ENCODE measurements at regions not wholly inside any gene's neighbourhood (a gene's known extent, or its start where the extent isn't known, plus 50 kb on each side); places are given as distances from the start of the nearest gene placed in this dataset.

DNA sequence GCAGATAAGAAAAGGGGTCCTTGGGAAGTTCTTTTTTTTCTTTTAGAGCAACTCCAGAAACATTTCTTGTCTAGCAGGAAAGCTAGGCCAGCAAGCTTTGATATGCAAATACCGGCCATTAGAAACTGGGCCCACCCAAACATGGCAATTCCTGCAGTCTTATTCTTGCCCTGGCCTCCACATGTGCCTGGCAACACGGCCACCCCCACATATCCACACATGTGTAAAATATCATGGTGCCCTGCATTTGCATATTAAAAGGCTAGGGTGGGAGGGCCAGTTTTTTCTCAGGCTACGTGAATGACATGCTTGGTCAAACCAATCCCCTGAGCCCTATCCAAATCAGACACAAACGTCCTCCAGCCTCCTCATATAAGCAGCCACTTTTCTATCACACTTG lies 171.7 kb upstream of the ZCCHC13 start:
- TF ChIP-seq, protein P1, sequence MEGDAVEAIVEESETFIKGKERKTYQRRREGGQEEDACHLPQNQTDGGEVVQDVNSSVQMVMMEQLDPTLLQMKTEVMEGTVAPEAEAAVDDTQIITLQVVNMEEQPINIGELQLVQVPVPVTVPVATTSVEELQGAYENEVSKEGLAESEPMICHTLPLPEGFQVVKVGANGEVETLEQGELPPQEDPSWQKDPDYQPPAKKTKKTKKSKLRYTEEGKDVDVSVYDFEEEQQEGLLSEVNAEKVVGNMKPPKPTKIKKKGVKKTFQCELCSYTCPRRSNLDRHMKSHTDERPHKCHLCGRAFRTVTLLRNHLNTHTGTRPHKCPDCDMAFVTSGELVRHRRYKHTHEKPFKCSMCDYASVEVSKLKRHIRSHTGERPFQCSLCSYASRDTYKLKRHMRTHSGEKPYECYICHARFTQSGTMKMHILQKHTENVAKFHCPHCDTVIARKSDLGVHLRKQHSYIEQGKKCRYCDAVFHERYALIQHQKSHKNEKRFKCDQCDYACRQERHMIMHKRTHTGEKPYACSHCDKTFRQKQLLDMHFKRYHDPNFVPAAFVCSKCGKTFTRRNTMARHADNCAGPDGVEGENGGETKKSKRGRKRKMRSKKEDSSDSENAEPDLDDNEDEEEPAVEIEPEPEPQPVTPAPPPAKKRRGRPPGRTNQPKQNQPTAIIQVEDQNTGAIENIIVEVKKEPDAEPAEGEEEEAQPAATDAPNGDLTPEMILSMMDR (IDR thresholded peaks at IDR 0.05; ENCODE audit: low read depth, low read length) = no peak
- TF ChIP-seq EZH2phosphoT487 (IDR thresholded peaks at IDR 0.05; ENCODE audit: low read depth) = no peak

Measured in OCI-LY3 (cell line).